Activated effector memory CD4-positive, alpha-beta T cell treated with Interleukin-2 at 50 U/mL for 16 hours (primary cell): ENCODE measurements at regions not wholly inside any gene's neighbourhood (a gene's known extent, or its start where the extent isn't known, plus 50 kb on each side); places are given as distances from the start of the nearest gene placed in this dataset.

Experiments used
- DNase-seq: peaks from one replicate; pipeline ENCODE4 v3.0.0-alpha.2; 2020

DNA sequence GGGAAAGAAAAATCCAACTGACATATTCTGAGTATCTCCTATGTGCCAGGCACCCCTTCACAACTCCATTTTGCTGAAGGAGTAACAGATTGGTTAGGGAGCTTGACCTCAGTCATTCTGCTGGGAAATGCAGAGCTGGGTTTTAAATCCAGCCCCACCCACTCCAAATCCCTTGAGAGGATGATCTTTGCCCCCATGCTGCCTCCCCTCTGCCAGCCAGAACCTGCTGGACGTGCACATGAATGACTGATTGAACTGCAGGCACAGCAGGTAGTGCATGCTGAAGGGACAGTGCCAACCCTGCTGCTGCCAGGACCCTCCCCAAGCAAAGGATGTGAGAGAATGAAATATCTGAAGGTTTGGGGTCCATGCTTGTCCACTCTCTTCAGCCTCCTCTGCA, 340.9 kb downstream of the BUD13 start:
- no peak for DNase-seq

- DNase-seq = no peak
These were observed 344.2 kb downstream of the BUD13 start for GRCh38 chr11:116428638-116428975.

- no peak for DNase-seq
These were observed 344.7 kb downstream of the BUD13 start for GRCh38 chr11:116427903-116428637.

DNA sequence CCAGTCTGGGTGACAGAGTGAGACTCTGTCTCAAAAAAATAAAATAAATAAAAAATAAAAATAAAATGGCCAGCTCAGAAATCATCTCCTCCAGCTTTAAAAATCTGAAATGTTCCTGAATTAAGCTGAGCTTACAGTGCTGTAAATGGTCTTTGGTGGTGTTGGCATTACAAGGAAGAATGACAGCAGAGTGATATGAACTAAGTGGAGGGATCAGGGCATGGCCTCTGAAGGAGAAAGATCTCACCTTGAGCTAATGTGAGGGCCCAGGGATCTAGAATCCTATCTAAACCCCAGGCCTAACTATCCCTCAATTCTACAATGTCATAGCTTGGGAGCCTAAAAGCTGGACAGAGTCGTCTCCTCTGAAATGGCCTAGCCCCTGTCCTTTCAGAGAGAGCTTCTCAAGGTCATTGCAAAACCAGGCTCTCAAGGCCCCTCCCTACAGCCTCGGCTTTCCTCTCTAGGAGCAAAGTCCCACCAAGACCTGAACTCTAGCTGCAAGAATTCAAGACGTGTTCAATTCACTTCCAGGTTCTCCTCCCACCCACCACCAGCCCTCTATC, 345.4 kb downstream of the BUD13 start:
- no peak for DNase-seq

GRCh38 chr11:116426761-116427160, 346.0 kb downstream of the BUD13 start:
- no peak for DNase-seq

- no peak for DNase-seq
These were observed 348.0 kb downstream of the BUD13 start for GRCh38 chr11:116424615-116425261.

DNA sequence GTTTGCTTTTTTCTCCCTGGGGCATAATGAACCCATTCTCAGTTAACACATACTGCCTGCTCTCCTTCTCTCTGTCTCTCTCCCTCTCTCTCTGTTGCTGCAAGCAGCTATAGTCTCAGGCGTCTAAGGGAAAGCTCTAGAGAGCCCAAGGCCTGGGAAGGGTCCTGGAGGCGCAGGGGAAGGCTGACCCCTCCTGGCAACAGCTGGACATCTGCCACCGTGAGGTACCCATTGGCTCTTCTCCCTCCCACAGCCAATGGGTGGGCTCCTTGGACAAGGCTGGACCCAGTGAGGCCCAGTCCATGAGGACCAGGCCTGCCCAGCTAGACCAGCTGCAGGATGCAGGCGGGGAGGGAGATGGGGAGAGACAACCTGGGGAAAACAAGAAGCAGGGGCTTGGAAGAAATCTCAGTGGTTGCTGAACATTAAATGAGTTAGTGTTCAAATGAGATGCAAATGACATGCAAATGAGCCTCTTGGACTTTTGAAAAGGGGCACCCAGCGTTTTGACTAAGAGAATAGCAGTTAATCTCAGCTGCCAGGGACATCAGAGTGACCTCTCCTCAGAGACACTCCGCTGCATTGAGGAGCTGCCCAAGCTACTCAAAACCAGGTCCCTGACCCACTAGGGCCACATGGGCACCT, 349.7 kb downstream of the BUD13 start:
- DNase-seq = no peak

- no peak for DNase-seq
These were observed 350.2 kb downstream of the BUD13 start for GRCh38 chr11:116422556-116422955.

DNA sequence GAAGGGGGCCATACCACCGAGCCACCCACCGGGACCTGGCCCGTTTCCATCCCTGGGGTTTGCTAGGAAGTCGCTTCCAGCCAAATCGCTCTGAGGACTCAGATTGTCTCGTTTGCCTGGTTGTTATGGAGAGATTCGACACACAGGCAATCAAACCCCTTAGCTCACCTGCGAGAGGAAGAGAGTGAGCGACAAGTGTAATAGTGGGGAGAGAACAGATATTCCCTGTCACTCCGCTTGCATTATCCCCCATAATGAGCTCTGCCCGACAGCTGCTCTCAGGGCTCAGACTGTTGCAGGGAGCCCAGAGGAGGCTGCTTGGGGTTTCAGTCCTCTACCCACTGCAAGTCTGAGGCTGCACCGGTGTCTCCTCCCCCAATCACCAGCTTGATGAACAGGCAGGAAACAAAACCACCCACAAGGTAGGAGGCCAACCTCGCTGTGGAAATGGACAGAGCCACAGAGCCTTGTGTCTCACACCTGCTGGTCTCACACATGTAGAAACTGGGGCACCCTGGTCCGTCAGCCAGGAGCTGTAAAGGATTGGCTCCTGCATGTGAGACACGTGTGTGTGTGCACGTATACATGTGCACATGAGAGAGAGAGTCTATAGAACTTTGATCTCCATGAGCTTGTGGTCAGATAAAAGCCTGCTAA, 351.1 kb downstream of the BUD13 start:
- DNase-seq = no peak

DNA sequence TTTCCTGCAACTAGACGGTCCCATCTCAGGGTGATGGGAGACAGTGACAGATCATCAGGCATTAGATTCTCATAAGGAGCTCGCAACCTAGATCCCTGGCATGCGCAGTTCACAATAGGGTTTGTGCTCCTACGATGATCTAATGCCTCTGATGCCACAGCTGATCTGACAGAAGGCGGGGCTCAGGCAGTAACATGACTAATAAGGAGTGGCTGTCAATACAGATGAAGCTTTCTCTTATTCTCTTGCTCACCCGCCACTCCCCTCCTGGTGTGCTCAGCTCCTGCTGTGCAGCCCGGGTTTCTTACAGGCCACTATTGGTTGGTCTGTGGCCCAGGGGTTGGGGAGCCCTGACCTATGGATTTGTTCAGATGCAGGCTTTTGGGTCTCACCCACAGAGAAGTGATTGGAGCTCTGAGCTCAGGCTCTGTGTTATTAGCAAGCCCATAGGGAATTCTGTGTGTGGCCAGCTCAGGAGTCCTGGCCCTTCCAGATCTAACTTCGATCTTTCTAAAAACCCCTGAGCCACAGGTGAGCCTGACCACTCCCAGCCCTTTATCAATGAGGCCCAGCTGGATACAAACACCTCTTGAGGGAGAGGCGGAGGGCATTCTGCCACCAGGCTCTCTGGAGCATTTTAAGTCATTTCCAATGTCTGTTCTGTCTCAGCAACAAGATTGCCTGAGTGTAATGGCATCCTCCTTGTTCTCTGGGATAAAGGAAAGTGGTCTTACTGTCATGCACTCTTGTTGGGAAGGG, 351.8 kb downstream of the BUD13 start:
- DNase-seq = no peak

DNA sequence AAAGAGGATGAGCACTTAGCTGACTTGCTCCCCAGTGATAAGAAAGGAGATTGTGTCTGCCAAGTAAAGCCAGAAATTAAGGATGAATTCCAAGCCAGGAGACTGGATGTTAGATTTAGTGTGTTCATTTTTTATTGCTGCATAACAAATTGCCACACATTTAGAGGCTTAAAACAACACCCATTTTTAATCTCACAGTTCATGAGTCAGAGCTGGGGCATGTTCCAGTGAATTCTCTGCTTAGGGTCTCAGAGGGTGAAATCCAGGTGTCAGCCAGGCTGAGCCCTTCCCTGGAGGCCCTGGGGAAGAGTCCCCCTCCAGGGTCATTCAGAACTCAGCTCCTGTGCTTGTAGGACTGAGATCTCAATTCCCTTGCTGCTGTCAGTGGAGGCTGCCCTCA, 352.8 kb downstream of the BUD13 start:
- no peak for DNase-seq

GRCh38 chr11:116418388-116419041, 354.3 kb downstream of the BUD13 start:
- no peak for DNase-seq

GRCh38 chr11:116416852-116417251, 355.9 kb downstream of the BUD13 start:
- DNase-seq = no peak

DNA sequence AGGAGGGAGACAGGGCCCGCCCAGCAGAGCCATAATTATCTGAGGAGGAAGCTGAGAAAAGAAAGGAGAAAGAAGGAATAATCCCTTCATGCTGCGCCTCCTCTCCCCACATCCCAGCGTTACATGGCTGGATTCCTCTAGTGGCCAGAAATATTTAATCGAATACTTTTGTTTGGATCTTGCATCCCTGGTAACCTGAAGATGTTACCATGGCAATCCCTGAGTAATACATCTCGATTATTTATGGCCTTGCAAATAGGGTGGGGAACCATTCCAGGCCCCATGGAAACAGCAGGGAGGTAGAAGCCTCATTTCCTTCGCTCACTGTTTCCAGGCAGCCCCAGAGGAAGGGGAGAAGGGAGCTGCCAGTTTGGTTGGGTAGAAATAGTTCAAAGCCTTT, 357.7 kb downstream of the BUD13 start:
- DNase-seq = no peak

GRCh38 chr11:116414357-116414880, 358.4 kb downstream of the BUD13 start:
- no peak for DNase-seq

GRCh38 chr11:116413301-116414242, 359.2 kb downstream of the BUD13 start:
- no peak for DNase-seq

GRCh38 chr11:116412118-116412889, 360.5 kb downstream of the BUD13 start:
- no peak for DNase-seq

GRCh38 chr11:116409238-116409637, 363.5 kb downstream of the BUD13 start:
- no peak for DNase-seq

- DNase-seq = no peak
These were observed 366.7 kb downstream of the BUD13 start for GRCh38 chr11:116406042-116406441.

DNA sequence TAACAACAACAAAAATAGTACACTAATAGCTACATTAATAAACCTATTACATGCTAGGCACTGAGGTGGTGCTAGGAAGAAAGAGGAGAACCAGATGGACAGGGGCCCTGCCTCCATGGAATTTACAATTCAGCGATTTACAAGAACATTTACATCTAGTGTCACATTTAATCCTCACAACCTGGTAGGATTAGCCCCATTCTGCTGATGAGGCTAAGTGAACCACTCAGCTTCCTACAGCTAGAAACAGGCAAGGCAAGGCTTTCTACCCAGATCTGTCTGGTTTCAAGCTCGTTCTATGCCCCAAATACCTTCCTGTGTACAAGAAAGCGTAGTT, 368.4 kb downstream of the BUD13 start:
- DNase-seq = no peak
